ENCODE measurements at regions not wholly inside any gene's neighbourhood (a gene's known extent, or its start where the extent isn't known, plus 50 kb on each side); places are given as distances from the start of the nearest gene placed in this dataset.

GRCh38 chr20:43355610-43356009 is 102.1 kb upstream of the SRSF6 start (continued):
- TF ChIP-seq TOE1 (IDR thresholded peaks at IDR 0.05; ENCODE audit: borderline replicate concordance) (no peak), TOE1 (CRISPR knock-in tag; IDR thresholded peaks at IDR 0.05; ENCODE audit: borderline replicate concordance, low read depth) (no peak), RBM22 (IDR thresholded peaks at IDR 0.05; ENCODE audit: low read depth, low read length, poor library complexity, severe bottlenecking) (no peak), ZNF655 (CRISPR knock-in tag; IDR thresholded peaks at IDR 0.05) (no peak), ZNF121 (CRISPR knock-in tag; conservative IDR thresholded peaks at IDR 0.05) (no peak), SETDB1 (IDR thresholded peaks at IDR 0.05; ENCODE audit: low read length) (no peak), MLX (CRISPR knock-in tag; conservative IDR thresholded peaks at IDR 0.05) (no peak), MTA1 (IDR thresholded peaks at IDR 0.05; ENCODE audit: borderline replicate concordance) (no peak)

GRCh38 chr20:43352996-43353395 is 104.7 kb upstream of the SRSF6 start:
- H3K4me2 ChIP-seq (ENCODE audit: insufficient read depth, low read length): no peak overlapping the region
- no peak for DNase-seq (ENCODE audit: extremely low read depth in 1 of 4, low spot score in 3 of 4)
- no peak for FAIRE-seq
- TF ChIP-seq ZHX1 (conservative IDR thresholded peaks at IDR 0.05; ENCODE audit: low read length): no peak
- no peak for TF ChIP-seq MLLT1 (IDR thresholded peaks at IDR 0.05)
- TF ChIP-seq PCBP1 (IDR thresholded peaks at IDR 0.05; ENCODE audit: low read depth, low read length, poor library complexity, severe bottlenecking): no peak
- no peak for TF ChIP-seq DACH1 (IDR thresholded peaks at IDR 0.05; ENCODE audit: partially characterized antibody)
- TF ChIP-seq MEIS2 (IDR thresholded peaks at IDR 0.05; ENCODE audit: partially characterized antibody): no peak
- no peak for TF ChIP-seq EHMT2 (IDR thresholded peaks at IDR 0.05)

More at GRCh38 chr20:43352996-43353395, 104.7 kb upstream of the SRSF6 start:
- H3K4me1 ChIP-seq (replicated peaks in 1 of 2; ENCODE audit: control insufficient read depth in 2 of 2, insufficient read depth in 2 of 2, low read length in 2 of 2): no peaks in the 10 kb centered on the region
- no peaks in the 10 kb centered on the region; the same call in 1 of the 2 replicates for H4K20me1 ChIP-seq (replicated peaks; ENCODE audit: control insufficient read depth, insufficient read depth, low read length)
- no peaks in the 10 kb centered on the region for H3K9me1 ChIP-seq (ENCODE audit: control insufficient read depth, insufficient read depth, low read length)
- H3K9me3 ChIP-seq (replicated peaks; ENCODE audit: control insufficient read depth, insufficient read depth, low read depth, low read length): no peaks in the 10 kb centered on the region
- POLR2A ChIA-PET: no interaction called here
- no TSS peak for BruUV-seq (replicated peaks)
- H3K9ac ChIP-seq (ENCODE audit: insufficient read depth in 1 of 2, low read depth in 2 of 2, low read length in 2 of 2): no peak overlapping the region
- CTCF ChIA-PET (ENCODE audit: low intra/inter-chr PET ratio): no interaction called here
- H3K4me3 ChIP-seq: no peak overlapping the region
- no peaks in the 10 kb centered on the region for H3K36me3 ChIP-seq (ENCODE audit: control insufficient read depth, insufficient read depth, low read length)
- WGBS (ENCODE audit: insufficient coverage, low coverage, missing lambda C conversion rate): 1% methylated on average over 8 of the region's 8 CpGs
- H3K27me3 ChIP-seq (ENCODE audit: control insufficient read depth in 2 of 2, insufficient read depth in 2 of 2, low read length in 2 of 2): peaks cover 0 to 30% of the 10 kb centered on the region in 2 experiments; a peak in 3 of 5 replicates
- H2AFZ ChIP-seq (ENCODE audit: low read depth, low read length): no peak overlapping the region
- in situ Hi-C loops (cut with MboI): no loop called here
- no peaks in the 10 kb centered on the region for H3K79me2 ChIP-seq (ENCODE audit: control insufficient read depth, insufficient read depth, low read length)
- no peak overlapping the region for H3K27ac ChIP-seq (ENCODE audit: extremely low read depth, low read depth, low read length)
- no peak for ATAC-seq
- intact Hi-C loops (cut with micrococcal nuclease): no loop called here
